ENCODE measurements at regions not wholly inside any gene's neighbourhood (a gene's known extent, or its start where the extent isn't known, plus 50 kb on each side); places are given as distances from the start of the nearest gene placed in this dataset.

- Histone ChIP-seq H3K27ac (no peak overlapping the region), H3K4me3 (no peak overlapping the region), H3K36me3 (no peaks in the 10 kb centered on the region), H3K9me3 (no peaks in the 10 kb centered on the region), H3K27me3 (no peaks in the 10 kb centered on the region), H3K4me1 (no peaks in the 10 kb centered on the region)
- 60 to 62% methylated on average over 2 of the region's 2 CpGs for WGBS, 2 donors
- no peak for DNase-seq
- no peak for TF ChIP-seq EP300 (IDR thresholded peaks at IDR 0.05)
- no peak for TF ChIP-seq CTCF (IDR thresholded peaks at IDR 0.05)
- no peak for TF ChIP-seq POLR2AphosphoS5 (IDR thresholded peaks at IDR 0.05)
- TF ChIP-seq POLR2A (IDR thresholded peaks at IDR 0.05): no peak
- intact Hi-C loops (cut with DNase I): no loop called here
These were observed 230.7 kb downstream of the SNAPC1 start for GRCh38 chr14:61992926-61993325.

- no peaks in the 10 kb centered on the region for H3K27me3 ChIP-seq
- H3K36me3 ChIP-seq: no peaks in the 10 kb centered on the region
- H3K4me3 ChIP-seq: no peak overlapping the region
- DNase-seq: no peak
- TF ChIP-seq CTCF (IDR thresholded peaks at IDR 0.05): no peak
- no peak for TF ChIP-seq EP300 (IDR thresholded peaks at IDR 0.05)
- no peak for TF ChIP-seq POLR2AphosphoS5 (IDR thresholded peaks at IDR 0.05)
- TF ChIP-seq POLR2A (IDR thresholded peaks at IDR 0.05): no peak
- H3K9me3 ChIP-seq: no peaks in the 10 kb centered on the region
- H3K4me1 ChIP-seq: no peaks in the 10 kb centered on the region
- 95% methylated on average over 1 of the region's 1 CpG for whole genome bisulfite sequencing, 2 donors
- intact Hi-C loops (cut with DNase I): no loop called here
- no peak overlapping the region for H3K27ac ChIP-seq
These were observed 232.4 kb downstream of the SNAPC1 start for GRCh38 chr14:61994589-61994988.

- TF ChIP-seq EP300 (IDR thresholded peaks at IDR 0.05) (no peak), POLR2AphosphoS5 (IDR thresholded peaks at IDR 0.05) (no peak), CTCF (IDR thresholded peaks at IDR 0.05) (no peak), POLR2A (IDR thresholded peaks at IDR 0.05) (no peak)
- DNase-seq: no peak
- intact Hi-C loops (cut with DNase I): no loop called here
These were observed 234.5 kb downstream of the SNAPC1 start for GRCh38 chr14:61996753-61997152.

GRCh38 chr14:61997161-61997560, 234.9 kb downstream of the SNAPC1 start:
- Histone ChIP-seq H3K27ac (no peak overlapping the region), H3K4me3 (no peak overlapping the region), H3K9me3 (no peaks in the 10 kb centered on the region), H3K27me3 (no peaks in the 10 kb centered on the region), H3K36me3 (no peaks in the 10 kb centered on the region), H3K4me1 (no peaks in the 10 kb centered on the region)
- no peak for DNase-seq
- TF ChIP-seq POLR2AphosphoS5 (IDR thresholded peaks at IDR 0.05) (no peak), EP300 (IDR thresholded peaks at IDR 0.05) (no peak), POLR2A (IDR thresholded peaks at IDR 0.05) (no peak), CTCF (IDR thresholded peaks at IDR 0.05) (no peak)
- intact Hi-C loops (cut with DNase I): no loop called here

More at GRCh38 chr14:61996753-61997152, 234.5 kb downstream of the SNAPC1 start:
- Histone ChIP-seq H3K9me3 (no peaks in the 10 kb centered on the region), H3K27ac (no peak overlapping the region), H3K4me3 (no peak overlapping the region), H3K36me3 (no peaks in the 10 kb centered on the region), H3K27me3 (no peaks in the 10 kb centered on the region), H3K4me1 (no peaks in the 10 kb centered on the region)
- WGBS, 2 donors: 91 to 92% methylated on average over 4 of the region's 4 CpGs

GRCh38 chr14:62001963-62002362, 239.7 kb downstream of the SNAPC1 start:
- no peak for TF ChIP-seq CTCF (IDR thresholded peaks at IDR 0.05)
- no peak for TF ChIP-seq POLR2AphosphoS5 (IDR thresholded peaks at IDR 0.05)
- TF ChIP-seq POLR2A (IDR thresholded peaks at IDR 0.05): no peak
- TF ChIP-seq EP300 (IDR thresholded peaks at IDR 0.05): no peak
- WGBS, 2 donors: 74 to 85% methylated on average over 2 of the region's 2 CpGs

More at GRCh38 chr14:62001963-62002362, 239.7 kb downstream of the SNAPC1 start:
- intact Hi-C loops (cut with DNase I): no loop called here
- Histone ChIP-seq H3K27me3 (no peaks in the 10 kb centered on the region), H3K4me3 (no peak overlapping the region), H3K9me3 (no peaks in the 10 kb centered on the region), H3K27ac (no peak overlapping the region), H3K36me3 (no peaks in the 10 kb centered on the region), H3K4me1 (no peaks in the 10 kb centered on the region)
- no peak for DNase-seq
